Superior temporal gyrus (tissue), 1 donor: ENCODE measurements at regions not wholly inside any gene's neighbourhood (a gene's known extent, or its start where the extent isn't known, plus 50 kb on each side); places are given as distances from the start of the nearest gene placed in this dataset.

Source experiments
- DNase-seq: peaks from one replicate; pipeline ENCODE4 v3.0.0-alpha.2; 2016; ENCODE audit errors: extremely low spot score

DNA sequence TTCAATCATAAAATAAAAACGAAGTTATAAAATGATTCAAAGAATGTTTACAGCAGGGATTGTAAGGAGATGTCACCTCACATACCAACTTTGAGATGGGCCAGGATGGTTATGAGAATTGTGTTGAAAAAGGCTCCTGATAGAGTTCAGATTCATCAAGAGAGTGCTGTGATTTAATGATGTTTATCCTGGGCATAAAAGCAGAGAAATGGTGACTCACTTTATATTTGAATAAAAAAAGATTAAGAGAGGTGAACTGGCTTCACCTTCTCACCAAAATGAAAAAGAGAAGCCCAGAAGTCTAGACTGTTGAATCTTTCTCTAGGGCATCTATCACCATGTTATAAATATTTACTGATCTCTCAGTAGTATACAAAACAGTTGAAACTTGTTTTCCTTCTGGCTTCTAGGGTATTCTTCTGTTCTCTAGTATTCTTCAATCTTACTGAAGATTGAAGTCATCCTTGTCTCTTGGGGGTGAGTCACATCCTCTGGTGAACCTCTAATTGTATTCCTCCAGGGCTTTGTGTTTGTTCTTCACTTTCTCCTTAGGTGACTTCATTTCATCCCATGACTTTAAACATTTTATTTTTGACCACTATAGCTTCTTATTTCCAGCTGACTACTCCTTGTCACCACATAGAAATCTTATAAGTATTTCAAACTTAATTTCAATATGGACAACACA lies 1237.3 kb upstream of the C9orf72 start:
- DNase-seq, result no peak

DNA sequence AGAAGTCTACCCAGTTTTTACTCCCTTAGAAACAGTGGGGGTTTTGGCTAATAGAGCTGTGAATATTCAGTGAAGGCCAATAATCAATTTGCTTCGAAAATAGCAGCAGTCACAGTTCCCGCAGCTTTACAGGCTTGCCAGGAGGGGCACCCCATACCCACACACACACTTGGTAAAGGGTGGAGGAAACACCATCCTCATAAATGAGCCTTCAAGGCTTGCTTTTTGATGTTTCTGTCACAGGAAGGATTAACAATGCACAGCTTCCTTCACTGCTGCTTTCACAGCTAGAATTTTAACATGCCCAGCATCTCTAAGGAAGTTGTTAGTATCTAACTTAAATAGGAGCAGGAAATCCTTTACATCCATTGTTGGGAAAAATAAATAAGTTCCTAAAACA lies 1247.5 kb upstream of the C9orf72 start:
- DNase-seq, result no peak

DNA sequence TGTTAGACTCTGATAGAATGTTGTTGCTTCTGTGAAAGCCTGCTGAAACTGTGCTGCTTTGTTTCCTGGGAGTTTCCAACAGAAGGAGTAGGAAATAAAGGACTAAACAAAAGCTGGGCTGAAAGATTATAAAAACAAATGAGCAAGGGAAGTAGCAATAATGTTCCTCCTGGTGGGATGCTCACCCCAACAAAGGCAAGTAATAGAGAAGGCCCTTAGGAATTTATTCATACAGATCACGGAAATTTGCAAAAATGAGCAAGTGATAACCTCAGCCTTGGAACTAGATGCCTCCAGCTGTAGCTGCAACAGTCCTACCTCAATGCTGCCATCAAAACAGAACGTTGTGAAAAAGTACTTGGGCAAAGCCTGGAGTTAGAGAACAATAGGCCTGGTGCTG lies 1248.0 kb upstream of the C9orf72 start:
- DNase-seq, result no peak

DNA sequence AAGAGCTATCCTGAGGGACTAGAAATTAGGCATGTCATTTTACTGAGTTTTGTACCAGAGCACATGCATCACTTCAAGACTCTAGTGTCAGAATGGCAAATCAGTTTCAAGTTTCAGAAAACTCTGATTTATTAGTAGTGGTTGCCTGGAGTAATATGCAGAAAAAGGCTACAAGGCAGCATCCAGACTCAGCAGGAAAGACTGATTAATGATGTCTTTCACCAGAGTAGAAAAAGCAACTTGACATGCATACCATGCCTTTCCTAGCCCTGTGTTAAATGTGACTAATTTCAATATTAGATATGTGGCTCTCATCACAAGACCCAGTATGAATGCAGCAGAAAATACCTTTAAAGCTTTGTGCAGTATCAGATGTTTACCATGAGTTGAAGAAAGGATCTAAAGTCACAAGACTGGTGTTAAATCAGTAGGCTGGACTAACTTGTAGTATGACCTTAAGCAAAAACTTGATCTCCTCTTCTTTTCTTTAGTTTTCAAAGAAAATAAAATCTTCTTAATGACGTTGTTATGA lies 1251.2 kb upstream of the C9orf72 start:
- no peak for DNase-seq

DNA sequence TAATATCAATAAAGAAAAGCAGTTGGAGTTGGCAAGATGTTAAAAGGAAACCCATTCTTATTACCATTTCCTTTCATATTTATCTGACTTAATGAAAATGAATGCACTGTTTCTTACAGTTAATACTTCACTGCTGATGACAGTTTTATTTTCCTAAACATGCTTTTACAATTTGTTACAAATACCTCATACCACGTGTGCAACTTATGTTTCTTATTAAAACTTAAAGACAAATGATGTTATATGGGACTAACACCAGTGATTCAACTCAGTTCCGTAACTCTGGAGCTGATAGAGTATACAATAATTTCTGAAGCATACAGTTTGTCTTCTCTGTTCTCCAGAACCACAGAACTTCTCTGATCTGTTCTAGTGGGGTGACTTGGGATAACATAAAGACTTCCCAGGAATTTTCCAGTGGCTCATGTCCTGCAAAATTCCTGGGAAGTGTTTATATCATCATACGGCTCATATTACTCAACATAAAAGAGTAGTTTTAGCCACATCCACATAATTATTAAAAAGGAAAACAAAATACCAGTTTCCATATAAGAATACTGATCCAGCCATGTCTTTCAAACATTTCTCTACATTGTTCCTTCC lies 1259.0 kb upstream of the C9orf72 start:
- no peak for DNase-seq

DNA sequence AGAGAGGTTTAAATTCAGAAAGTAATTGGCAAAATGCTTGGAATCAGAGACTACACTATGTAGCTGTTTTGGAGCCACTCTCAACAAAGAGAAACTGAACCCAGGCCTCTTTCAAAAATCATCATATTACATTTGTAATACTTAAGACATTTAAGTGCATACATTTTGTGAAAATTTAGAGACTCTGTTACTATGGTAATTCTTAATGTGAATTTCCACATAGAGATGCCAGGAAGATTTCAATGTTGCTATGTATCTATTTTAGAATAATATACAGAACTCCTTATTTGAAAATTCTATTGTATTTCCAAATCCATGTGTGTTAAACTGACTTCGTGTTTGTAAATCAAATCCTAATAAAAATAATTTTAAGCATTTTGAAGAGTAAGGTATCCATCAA lies 1260.9 kb upstream of the C9orf72 start:
- no peak for DNase-seq

DNA sequence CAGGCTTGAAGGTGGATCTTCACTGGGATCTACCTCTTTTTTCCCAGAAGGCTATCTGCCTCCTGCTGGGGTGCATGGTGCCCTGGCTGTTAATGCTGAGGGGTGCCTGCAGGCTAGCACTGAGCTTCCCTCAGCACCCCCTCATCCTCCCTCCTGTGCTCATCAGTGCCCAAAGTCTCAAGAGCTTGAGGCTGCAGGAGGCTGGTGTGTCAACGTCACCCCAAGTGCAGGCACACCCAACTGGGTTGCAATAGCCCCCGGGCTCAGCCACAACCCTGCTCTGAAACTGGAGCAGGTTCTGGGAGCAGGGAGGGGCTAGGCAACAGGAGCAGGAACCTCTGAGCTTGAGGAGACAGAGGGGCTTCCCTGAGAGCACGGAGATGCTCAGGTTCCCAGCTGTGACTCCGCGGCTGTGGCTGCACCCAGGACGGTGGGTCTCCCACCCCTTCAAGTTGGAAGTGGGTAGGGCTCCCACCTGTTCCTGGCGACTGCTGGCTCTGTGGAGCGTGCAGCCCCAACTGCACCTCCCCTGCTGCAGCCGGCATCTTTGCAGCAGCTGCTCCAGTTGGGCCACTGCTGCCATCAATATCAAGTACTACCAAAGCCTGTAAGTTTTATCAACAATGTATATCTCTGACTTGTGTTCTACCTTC lies 1266.6 kb upstream of the C9orf72 start:
- no peak for DNase-seq

DNA sequence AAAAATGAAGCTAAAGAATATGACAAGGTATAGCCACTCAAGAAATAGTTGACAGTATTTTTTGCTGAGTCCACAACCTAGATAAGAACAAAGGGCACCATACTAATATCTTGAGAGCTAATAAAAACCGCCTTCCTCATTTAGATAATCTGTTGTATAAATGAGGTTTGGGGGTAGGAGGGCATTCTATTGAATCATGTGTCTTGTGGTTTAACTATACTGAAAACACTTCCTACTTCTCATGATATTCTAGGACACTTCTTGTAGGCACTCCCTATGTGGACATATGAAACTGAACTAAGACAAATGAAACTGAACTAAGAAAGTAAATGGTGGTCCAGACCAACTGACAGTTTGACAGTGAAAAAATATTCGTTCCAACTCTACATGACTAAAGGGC lies 1268.5 kb upstream of the C9orf72 start:
- DNase-seq, result no peak

DNA sequence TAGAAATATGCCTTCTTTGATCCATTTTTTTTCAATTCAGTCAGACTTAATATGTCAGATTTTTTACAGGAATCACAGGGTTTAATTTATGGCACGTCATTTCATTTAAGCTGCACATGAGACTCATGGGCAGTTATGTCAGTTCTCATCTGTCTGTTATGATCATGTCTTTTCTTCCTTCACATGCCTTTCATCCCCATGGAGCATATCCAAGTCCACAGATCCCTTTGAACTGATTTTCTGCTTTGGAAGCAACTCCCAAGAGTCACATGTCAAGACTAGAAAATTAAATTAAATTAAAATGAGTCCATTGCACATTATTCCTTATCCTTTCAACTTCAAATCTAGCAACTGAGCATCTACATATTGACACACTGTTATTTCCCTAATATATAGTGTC lies 1274.0 kb upstream of the C9orf72 start:
- DNase-seq, result no peak

DNA sequence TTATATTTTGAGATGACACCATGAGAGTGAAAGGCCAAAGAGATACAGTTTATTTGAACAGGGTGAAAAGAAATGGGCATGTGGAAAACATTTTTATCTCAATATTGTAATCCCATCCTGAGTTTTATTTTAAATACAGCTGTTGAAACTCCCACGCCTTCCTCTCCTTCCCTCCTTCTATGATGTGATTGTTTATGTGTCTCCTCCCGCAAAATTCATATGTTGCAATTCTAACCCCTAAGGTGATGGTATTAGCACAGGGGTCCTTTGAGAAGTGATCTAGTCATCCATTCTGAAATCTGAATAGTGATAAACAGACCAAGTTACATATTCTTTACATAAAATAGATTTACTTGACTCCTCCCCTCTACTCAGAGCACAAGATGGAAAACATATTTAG lies 1275.4 kb upstream of the C9orf72 start:
- DNase-seq, result no peak

DNA sequence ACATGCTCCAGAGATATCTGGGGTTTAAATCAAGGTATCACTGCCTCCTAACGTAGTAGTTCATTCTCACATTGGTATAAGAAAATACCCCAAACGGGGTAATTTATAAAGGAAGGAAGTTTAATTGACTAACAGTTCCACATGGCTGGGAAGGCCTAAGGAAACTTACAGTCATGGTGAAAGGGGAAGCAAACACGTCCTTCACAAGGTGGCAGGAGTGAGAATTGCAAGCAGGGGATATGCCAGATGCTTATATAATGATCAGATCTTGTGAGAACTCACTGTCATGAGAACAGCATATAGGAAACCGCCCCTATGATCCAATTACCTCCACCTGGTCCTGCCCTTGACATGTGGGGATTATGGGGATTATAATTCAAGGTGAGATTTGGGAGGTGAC lies 1280.2 kb upstream of the C9orf72 start:
- no peak for DNase-seq

DNA sequence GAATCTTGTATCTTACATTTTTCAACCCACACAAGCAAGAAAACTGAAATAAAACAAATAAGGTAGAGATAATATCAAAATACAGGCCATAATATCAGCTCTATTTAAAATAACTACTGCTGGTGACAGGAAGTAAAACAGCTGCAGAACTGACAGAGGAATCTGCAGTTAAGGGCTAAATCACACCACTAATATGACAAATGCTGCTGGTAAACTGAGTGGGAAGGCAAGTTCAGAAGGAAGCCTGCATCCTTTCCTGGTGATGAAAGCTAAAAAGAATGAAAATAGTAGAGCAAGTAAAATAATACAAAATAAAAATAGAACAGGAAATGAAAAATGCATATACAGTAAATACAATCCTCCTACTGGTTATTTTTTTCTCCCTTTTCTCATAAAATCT lies 1293.7 kb upstream of the C9orf72 start:
- DNase-seq, result no peak

DNA sequence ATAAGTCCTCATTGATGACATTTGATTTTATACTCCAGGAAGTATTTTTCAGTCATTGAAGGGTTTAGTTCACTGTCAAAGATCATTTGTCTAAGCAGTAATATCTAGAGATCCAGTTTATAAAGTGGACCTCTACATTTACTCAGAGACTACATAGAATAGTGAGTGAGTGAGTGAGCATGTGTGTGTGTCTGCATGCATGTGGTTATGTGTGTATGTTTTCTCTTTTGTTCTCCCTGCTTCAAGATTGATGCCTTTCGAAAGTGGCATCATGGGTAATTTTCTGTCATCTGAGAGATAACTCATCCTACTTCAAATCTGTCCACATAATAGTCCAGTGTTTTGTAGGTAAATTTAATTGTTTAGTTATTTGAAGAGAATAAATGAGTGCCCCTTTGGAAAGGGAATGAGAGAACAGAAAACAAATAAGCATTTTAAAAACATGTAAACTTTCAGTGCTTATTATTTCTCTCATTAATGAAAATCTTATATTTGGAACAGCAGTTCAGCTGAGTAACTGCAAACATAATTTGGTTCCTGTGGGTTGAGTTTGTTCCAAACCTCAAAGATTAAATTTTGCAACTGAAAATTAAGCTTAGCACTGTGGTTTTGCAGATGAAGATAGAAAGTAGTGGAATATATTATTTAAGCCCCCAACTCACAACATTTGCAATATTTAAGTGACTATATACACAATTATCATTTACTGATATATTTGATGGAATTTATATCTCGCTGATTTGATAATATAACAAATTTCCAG lies 1295.1 kb upstream of the C9orf72 start:
- no peak for DNase-seq

DNA sequence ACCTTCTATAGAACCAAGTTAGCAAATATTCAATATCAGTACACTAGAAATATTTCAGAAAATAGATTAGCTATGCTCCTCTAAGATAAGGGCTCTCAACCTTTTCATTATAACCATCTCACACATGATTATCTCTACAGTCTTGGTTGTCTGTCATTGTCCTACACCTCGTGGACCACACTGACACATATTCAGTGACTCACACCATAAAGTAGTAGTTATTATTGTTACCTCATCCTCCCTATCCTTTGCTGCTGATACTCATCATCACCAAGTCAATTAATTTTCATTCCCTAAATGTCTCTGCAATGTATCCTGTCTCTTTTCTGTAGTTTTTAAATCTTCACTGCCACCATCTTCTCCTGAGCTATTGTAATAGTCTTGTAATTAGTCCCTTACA lies 1309.2 kb upstream of the C9orf72 start:
- DNase-seq, result no peak

DNA sequence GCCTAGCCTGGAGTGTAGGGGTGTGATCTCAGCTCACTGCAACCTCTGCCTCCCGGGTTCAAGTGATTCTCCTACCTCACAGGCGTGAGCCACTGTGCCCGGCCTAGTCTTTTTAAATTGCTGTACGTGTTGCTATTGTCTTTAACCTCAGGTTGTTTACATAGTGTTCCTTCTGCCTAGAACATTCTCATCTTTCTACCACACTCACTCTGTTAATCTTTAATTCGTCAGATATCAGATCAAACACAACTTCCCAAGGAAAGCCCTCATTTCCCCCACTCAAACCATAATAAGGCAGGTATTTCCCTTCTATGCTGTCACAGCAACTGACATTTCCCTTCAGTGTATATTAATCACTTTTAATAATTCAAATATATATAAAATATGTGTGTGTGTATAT lies 1310.0 kb upstream of the C9orf72 start:
- DNase-seq, result no peak

DNA sequence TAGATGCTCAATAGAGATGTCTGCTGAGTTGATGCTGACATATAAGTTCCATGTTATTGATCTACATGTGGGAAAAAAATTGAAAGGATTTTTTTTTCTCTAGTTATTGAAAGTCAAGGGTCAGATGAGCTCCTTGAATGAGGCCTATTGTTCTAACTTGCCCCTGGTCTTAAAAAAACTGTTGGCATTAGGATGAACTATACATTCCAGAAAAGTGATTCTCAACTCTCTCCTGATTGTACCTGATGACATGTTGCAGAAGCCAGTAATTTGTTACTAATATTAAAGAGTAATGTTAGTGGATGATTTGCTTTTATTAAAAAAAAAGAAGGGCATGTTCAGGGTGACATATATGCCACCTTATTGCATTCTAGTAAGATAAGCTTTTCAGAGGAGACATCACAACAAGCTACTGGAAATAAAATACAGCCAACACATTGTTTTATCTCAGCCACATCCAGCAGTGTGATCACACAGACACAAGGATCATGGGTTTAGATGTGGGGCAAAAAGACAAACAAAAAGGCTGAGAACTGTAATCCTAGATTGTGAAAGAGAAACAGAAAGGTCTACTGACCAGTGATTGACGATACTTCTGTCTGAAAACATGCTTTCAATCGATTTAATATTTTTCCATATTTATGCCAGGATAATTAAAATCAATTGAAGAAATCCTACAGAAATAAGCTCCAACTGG lies 1314.1 kb upstream of the C9orf72 start:
- no peak for DNase-seq

DNA sequence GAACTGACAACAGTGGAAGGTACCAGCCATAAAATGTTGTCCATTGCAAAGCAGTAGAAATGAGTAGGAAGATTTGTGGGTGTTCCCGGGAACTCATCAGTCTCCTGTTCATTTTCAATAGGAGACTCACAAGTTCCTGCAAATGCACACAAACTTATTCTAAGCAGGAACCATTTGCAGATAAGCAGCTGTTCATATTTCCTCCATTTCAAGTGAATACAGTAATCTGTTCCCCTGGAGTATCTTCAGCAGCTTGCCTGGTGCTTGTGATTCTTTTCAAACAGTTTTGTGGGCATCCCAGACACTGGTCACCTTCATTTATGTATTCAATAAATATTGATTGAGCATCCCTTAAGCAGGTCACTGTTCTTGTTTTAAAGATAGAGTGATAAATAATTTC lies 1315.5 kb upstream of the C9orf72 start:
- no peak for DNase-seq

DNA sequence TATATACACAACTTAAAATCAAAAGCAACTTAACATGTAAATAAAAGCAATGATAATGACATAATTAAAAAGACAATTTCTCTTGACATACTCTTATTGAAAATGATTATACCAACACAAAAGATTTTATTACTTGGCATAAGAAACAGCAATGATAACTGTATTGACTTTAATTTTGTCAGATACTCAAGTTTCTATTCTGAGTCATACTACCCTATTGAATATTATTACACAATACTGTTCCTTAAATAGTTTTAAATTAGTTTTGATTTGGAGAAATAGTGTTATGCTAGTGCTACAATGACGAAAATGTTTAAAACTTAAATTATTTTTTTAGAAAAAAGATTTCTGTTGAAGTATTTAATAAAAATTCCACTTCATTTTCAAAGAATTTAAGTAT lies 1319.3 kb upstream of the C9orf72 start:
- no peak for DNase-seq

DNA sequence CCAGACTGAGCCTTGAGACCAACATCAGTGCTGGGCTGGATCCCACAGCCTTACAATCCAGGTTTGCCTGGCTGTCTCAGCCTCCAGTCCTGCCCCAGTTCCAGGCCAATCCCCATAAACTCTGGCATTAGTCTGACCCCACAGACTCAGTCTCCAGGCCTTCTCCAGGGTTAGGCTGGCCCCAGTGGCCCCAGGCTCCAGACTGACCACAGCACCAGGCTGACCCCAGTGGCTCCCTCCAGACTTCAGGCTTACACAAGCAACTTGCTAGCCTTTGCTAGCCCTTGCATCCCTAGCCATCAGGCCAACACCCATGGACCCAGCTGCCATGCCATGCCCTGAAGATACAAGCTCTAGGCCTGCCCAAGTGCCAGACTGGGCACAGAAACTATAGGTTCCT lies 1326.0 kb upstream of the C9orf72 start:
- no peak for DNase-seq

DNA sequence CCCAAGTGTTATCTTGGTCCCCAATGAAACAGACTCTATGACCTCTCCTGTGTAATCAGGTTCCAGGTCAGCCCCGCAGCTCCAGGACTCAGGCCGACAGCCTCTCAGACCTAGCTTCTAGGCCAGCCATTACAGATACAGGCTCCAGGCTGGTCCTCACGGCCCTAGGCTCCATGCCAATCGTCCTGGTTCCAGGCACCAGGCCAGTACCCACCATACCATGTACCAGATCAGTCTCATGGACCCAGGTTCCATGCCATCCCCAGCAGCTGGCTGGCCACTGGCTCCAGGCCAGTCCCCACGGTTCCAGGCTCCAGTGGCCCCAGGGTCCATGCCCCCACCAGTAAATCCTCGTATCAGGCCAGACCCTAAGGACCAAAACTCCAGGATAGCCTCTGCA lies 1326.6 kb upstream of the C9orf72 start:
- no peak for DNase-seq

DNA sequence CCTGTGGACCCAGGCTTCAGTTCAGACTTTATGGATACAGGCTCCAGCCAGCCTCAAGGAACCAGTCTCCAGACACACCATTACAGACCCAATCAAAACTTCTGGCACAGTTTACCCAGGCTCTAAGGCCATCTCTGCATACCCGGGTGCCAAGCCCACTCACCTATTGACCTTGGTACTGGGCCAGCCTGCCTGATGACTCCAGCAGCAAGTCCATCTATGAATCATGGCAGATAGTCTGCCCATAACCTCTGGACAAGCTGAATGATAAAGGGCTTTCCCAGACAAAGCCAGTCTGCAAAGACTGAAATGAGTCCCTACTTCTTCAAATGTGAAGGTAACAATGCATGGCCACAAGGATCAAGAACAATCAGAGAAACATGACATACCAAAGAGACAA lies 1327.1 kb upstream of the C9orf72 start:
- no peak for DNase-seq

DNA sequence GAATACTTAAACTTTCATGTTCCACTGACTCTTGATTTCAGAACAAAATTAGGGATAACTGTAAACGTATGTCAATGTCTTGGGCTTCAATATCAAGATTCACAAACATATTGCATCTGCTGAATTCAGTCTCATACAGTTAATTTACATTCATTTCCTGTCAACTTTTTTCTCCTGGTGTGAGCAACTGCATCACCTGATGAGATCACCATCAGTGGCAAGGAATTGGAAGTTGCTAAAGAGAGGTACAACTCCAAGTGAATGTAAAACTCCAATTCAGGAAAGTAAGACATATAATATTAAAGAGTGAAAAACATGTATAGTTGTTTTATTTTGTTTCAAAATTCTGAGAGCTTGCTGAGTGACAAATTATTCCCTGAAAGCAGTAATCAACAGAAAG lies 1336.2 kb upstream of the C9orf72 start:
- DNase-seq, result no peak
